SK-N-SH (cell line): ENCODE measurements at regions not wholly inside any gene's neighbourhood (a gene's known extent, or its start where the extent isn't known, plus 50 kb on each side); places are given as distances from the start of the nearest gene placed in this dataset.

Experiments
- CTCF ChIA-PET: fragments of 300-600, 350-600 bp; formaldehyde crosslinking; extraction: SDS; loops from one replicate; lab custom pipeline; 2021; lab: Yijun Ruan, JAX
- POLR2A ChIA-PET: fragments of 350-600 bp; sonication (Branson Sonifier 250); formaldehyde crosslinking; extraction: SDS; loops from one replicate; lab custom pipeline; 2020; ENCODE audit warnings: antibody characterized with exemption, inconsistent platforms; lab: Yijun Ruan, JAX
- DNase-seq: peaks from one replicate; pipeline ENCODE4 v3.0.0; 2012
- H2AFZ ChIP-seq: fragments of 200-600 bp; sonication (generic); 2 replicates; pipeline ENCODE4 v1.8.1; 2016; ENCODE audit warnings: antibody characterized with exemption, mild to moderate bottlenecking, low read depth
- H3F3A ChIP-seq: fragments of 200-600 bp; sonication (generic); replicated peaks from 2 replicates; pipeline ENCODE3; 2016; ENCODE audit warnings: antibody characterized with exemption, mild to moderate bottlenecking; ENCODE audit not compliant: insufficient read depth
- H3K27ac ChIP-seq, 2 experiments: fragments of 200-500 bp in 1 of 2; fragments of 200-600 bp in 1 of 2; sonication (Bioruptor generic) in 1 of 2; sonication (generic), shearing (Covaris generic) in 1 of 2; 2 replicates each; pipeline versions ENCODE4 v1.5.1 to v1.6.1; 2014 to 2016; ENCODE audit warnings: low read depth in 2 of 2, inconsistent platforms in 1 of 2, low read length in 1 of 2, mild to moderate bottlenecking in 1 of 2, mixed read lengths in 1 of 2
- H3K27me3 ChIP-seq: fragments of 200-600 bp; sonication (generic), shearing (Covaris generic); 2 replicates; pipeline ENCODE4 v1.6.1; 2016; ENCODE audit warnings: mixed run types; ENCODE audit not compliant: insufficient read depth
- H3K36me3 ChIP-seq, 2 experiments: fragments of 200-500 bp in 1 of 2; fragments of 200-600 bp in 1 of 2; sonication (Bioruptor generic) in 1 of 2; sonication (generic) in 1 of 2; replicated peaks in 1 of 2; 2 replicates each; pipeline versions ENCODE3 to v1.5.1; 2014 to 2016; ENCODE audit warnings: low read length in 1 of 2, mild to moderate bottlenecking in 1 of 2; ENCODE audit not compliant: insufficient read depth in 2 of 2, control insufficient read depth in 1 of 2
- H3K4me1 ChIP-seq, 2 experiments: fragments of 200-500 bp in 1 of 2; fragments of 200-600 bp in 1 of 2; sonication (Bioruptor generic) in 1 of 2; sonication (generic), shearing (Covaris generic) in 1 of 2; 2 replicates each; pipeline versions ENCODE4 v1.5.1 to v1.6.1; 2014 to 2016; ENCODE audit warnings: low read depth in 1 of 2, low read length in 1 of 2, mixed run types in 1 of 2; ENCODE audit not compliant: insufficient read depth in 2 of 2, control insufficient read depth in 1 of 2
- H3K4me2 ChIP-seq: fragments of 200-600 bp; sonication (generic), shearing (Covaris generic); 2 replicates; pipeline ENCODE4 v1.6.1; 2017; ENCODE audit warnings: mixed run types
- H3K4me3 ChIP-seq, 2 experiments: fragments of 200-500 bp in 1 of 2; fragments of 200-600 bp in 1 of 2; sonication (Bioruptor generic) in 1 of 2; sonication (generic), shearing (Covaris generic) in 1 of 2; 2 replicates each; pipeline versions ENCODE4 v1.5.1 to v1.8.1; 2014 to 2016; ENCODE audit warnings: low read depth in 2 of 2, inconsistent platforms in 1 of 2, low read length in 1 of 2, mild to moderate bottlenecking in 1 of 2, mixed read lengths in 1 of 2, moderate library complexity in 1 of 2
- H3K79me2 ChIP-seq: fragments of 200-600 bp; sonication (generic); 2 replicates; pipeline ENCODE4 v1.8.1; 2017; ENCODE audit warnings: mild to moderate bottlenecking; ENCODE audit not compliant: insufficient read depth
- H3K9ac ChIP-seq: fragments of 200-600 bp; sonication (generic); 2 replicates; pipeline ENCODE4 v1.6.1; 2017; ENCODE audit warnings: mixed run types
- H3K9me2 ChIP-seq: fragments of 200-600 bp; sonication (generic); 2 replicates; pipeline ENCODE4 v1.6.1; 2017; ENCODE audit warnings: mixed run types
- H3K9me3 ChIP-seq: fragments of 200-600 bp; sonication (generic); 2 replicates; pipeline ENCODE4 v1.6.1; 2017; ENCODE audit warnings: mixed run types, mild to moderate bottlenecking, moderate library complexity
- H4K20me1 ChIP-seq: fragments of 200-600 bp; sonication (generic); 2 replicates; pipeline ENCODE4 v1.6.1; 2017; ENCODE audit warnings: mild to moderate bottlenecking, mixed run types; ENCODE audit not compliant: insufficient read depth
- CTCF ChIP-seq: fragments of 200-600 bp; sonication (generic); IDR thresholded peaks from 2 replicates; pipeline ENCODE4 v1.6.1; 2017; ENCODE audit warnings: antibody characterized with exemption, mild to moderate bottlenecking, moderate library complexity
- ELF1 ChIP-seq: IDR thresholded peaks from 2 replicates; pipeline ENCODE4 v1.4.0; 2012
- EZH2phosphoT487 ChIP-seq: fragments of 200-600 bp; sonication (generic); IDR thresholded peaks from 2 replicates; pipeline ENCODE4 v1.6.1; 2017; ENCODE audit warnings: low read depth, mixed run types, mild to moderate bottlenecking, antibody characterized with exemption, moderate library complexity, borderline replicate concordance
- FOXJ3 ChIP-seq: sonication (generic); formaldehyde crosslinking; IDR thresholded peaks from 2 replicates; pipeline ENCODE4 v1.5.1; 2020; ENCODE audit warnings: mild to moderate bottlenecking, missing genetic modification reagents
- FOXM1 ChIP-seq: IDR thresholded peaks from 2 replicates; pipeline ENCODE4 v1.4.0; 2012; ENCODE audit warnings: low read depth, mild to moderate bottlenecking
- GATA2 ChIP-seq: sonication (generic); formaldehyde crosslinking; IDR thresholded peaks from 2 replicates; pipeline ENCODE4 v1.5.0; 2020; ENCODE audit warnings: mild to moderate bottlenecking, missing genetic modification reagents
- MAX ChIP-seq: IDR thresholded peaks from 2 replicates; pipeline ENCODE4 v1.4.0; 2012; ENCODE audit warnings: low read depth
- MXI1 ChIP-seq: IDR thresholded peaks from 2 replicates; pipeline ENCODE4 v1.6.1; 2012; ENCODE audit warnings: mild to moderate bottlenecking, low read depth, low read length, improper control_type of control experiment
- NFIC ChIP-seq: IDR thresholded peaks from 2 replicates; pipeline ENCODE4 v1.4.0; 2012; ENCODE audit warnings: borderline replicate concordance
- NRF1 ChIP-seq: IDR thresholded peaks from 2 replicates; pipeline ENCODE4 v1.6.1; 2012; ENCODE audit warnings: low read depth, mild to moderate bottlenecking, low read length
- POLR2AphosphoS5 ChIP-seq: IDR thresholded peaks from 2 replicates; pipeline ENCODE4 v1.6.1; 2012; ENCODE audit warnings: low read depth, low read length
- RAD21 ChIP-seq: IDR thresholded peaks from 2 replicates; pipeline ENCODE4 v1.6.1; 2012; ENCODE audit warnings: mild to moderate bottlenecking, low read length
- REST ChIP-seq: IDR thresholded peaks from 2 replicates; pipeline ENCODE4 v1.6.1; 2012; ENCODE audit warnings: mild to moderate bottlenecking, low read depth, low read length, moderate library complexity
- RXRA ChIP-seq: IDR thresholded peaks from 2 replicates; pipeline ENCODE4 v1.4.0; 2012; ENCODE audit warnings: low read depth, mild to moderate bottlenecking, borderline replicate concordance
- USF2 ChIP-seq: fragments of 150-350 bp; IDR thresholded peaks from 2 replicates; pipeline ENCODE4 v1.6.1; 2017; ENCODE audit warnings: antibody characterized with exemption, low read length, low read depth, borderline replicate concordance
- YY1 ChIP-seq: IDR thresholded peaks from 2 replicates; pipeline ENCODE4 v1.4.0; 2012; ENCODE audit warnings: low read depth, mild to moderate bottlenecking
- WGBS: methylation state at CpG from one replicate; pipeline ENCODE4 v1.1.6; 2017; ENCODE audit warnings: low lambda C conversion rate; 5-methylcytosine and 5-hydroxymethylcytosine counted together

GRCh38 chr20:12203981-12204380, 286.3 kb downstream of the BTBD3 start:
- POLR2A ChIA-PET = no interaction called here
- Histone ChIP-seq H3K9me2 (no peaks in the 10 kb centered on the region), H3K27ac (no peak overlapping the region), H3K4me2 (no peak overlapping the region), H3K4me1 (no peaks in the 10 kb centered on the region), H3K27me3 (no peaks in the 10 kb centered on the region), H3K36me3 (no peaks in the 10 kb centered on the region), H3K9me3 (0 out of 2 replicates have a peak, but pooled peaks cover 5% of the 10 kb centered on the region), H3F3A (no peaks in the 10 kb centered on the region), H3K9ac (no peak overlapping the region), H4K20me1 (no peaks in the 10 kb centered on the region), H2AFZ (no peak overlapping the region), H3K4me3 (no peak overlapping the region), H3K79me2 (no peaks in the 10 kb centered on the region)
- TF ChIP-seq FOXM1 (no peak), MXI1 (no peak), EZH2phosphoT487 (no peak), FOXJ3 (CRISPR knock-in tag) (no peak), YY1 (no peak), POLR2AphosphoS5 (no peak), NRF1 (no peak), MAX (no peak), REST (no peak), RXRA (no peak), USF2 (no peak), GATA2 (no peak), ELF1 (no peak), NFIC (no peak)
- CTCF ChIA-PET = no interaction called here
- WGBS = 11% methylated on average over 1 of the region's 1 CpG
- DNase-seq = no peak

GRCh38 chr20:12207875-12208274, 290.2 kb downstream of the BTBD3 start:
- no peaks in the 10 kb centered on the region for H3K9me2 ChIP-seq

More at GRCh38 chr20:12207875-12208274, 290.2 kb downstream of the BTBD3 start:
- ChIA-PET POLR2A (no interaction called here), CTCF (interaction anchor here (1.0 to 1.5 kb wide), 2 partner anchors 13 to 21 kb away, joined by 3 to 5 read pairs; no protein-coding TSS in a partner anchor)
- H4K20me1 ChIP-seq = no peaks in the 10 kb centered on the region
- H3K4me2 ChIP-seq = no peak overlapping the region
- no peak for TF ChIP-seq ELF1
- no peak for TF ChIP-seq MAX
- peak; percentile 32; the same call in 1 of the 2 replicates for TF ChIP-seq RAD21
- TF ChIP-seq EZH2phosphoT487 = no peak
- peak; percentile 45 for TF ChIP-seq CTCF
- no peaks in the 10 kb centered on the region for H3F3A ChIP-seq
- H3K9me3 ChIP-seq = 0 out of 2 replicates have a peak, but pooled peaks cover 5% of the 10 kb centered on the region
- DNase-seq = peak; percentile 5
- no peak overlapping the region for H2AFZ ChIP-seq
- WGBS = 13% methylated on average over 1 of the region's 1 CpG
- H3K27me3 ChIP-seq = no peaks in the 10 kb centered on the region
- H3K9ac ChIP-seq = no peak overlapping the region
- H3K4me3 ChIP-seq = no peak overlapping the region
- H3K4me1 ChIP-seq = no peaks in the 10 kb centered on the region
- no peaks in the 10 kb centered on the region for H3K79me2 ChIP-seq
- no peaks in the 10 kb centered on the region for H3K36me3 ChIP-seq
- H3K27ac ChIP-seq = no peak overlapping the region
